Esophagus (tissue), 2 donors: ENCODE measurements at regions not wholly inside any gene's neighbourhood (a gene's known extent, or its start where the extent isn't known, plus 50 kb on each side); places are given as distances from the start of the nearest gene placed in this dataset.

ENCODE experiments used
- H3K27ac ChIP-seq, 2 donors: one replicate each; pipeline ENCODE4 v1.5.1; 2013; ENCODE audit warnings: low read depth in 2 of 2, mild to moderate bottlenecking in 2 of 2, inconsistent platforms in 1 of 2, low read length in 1 of 2, moderate library complexity in 1 of 2
- H3K27me3 ChIP-seq, 2 donors: one replicate each; pipeline ENCODE4 v1.6.1; 2013; ENCODE audit warnings: low read length in 2 of 2, control low read depth in 1 of 2, mild to moderate bottlenecking in 1 of 2; ENCODE audit not compliant: insufficient read depth in 2 of 2, control insufficient read depth in 1 of 2
- H3K36me3 ChIP-seq, 2 donors: one replicate each; pipeline ENCODE4 v1.6.1; 2013; ENCODE audit warnings: low read length in 1 of 2; ENCODE audit not compliant: control insufficient read depth in 2 of 2, insufficient read depth in 2 of 2
- H3K4me1 ChIP-seq, 2 donors: one replicate each; pipeline ENCODE4 v1.6.1; 2013; ENCODE audit warnings: low read length in 1 of 2; ENCODE audit not compliant: control insufficient read depth in 2 of 2, insufficient read depth in 2 of 2
- H3K4me3 ChIP-seq, 2 donors: one replicate each; pipeline ENCODE4 v1.5.1; 2013; ENCODE audit warnings: low read length in 2 of 2, mild to moderate bottlenecking in 2 of 2, low read depth in 1 of 2, moderate library complexity in 1 of 2
- H3K9me3 ChIP-seq, 2 donors: one replicate each; pipeline ENCODE4 v1.6.1; 2013; ENCODE audit warnings: mild to moderate bottlenecking in 2 of 2, low read depth in 1 of 2, low read length in 1 of 2, moderate library complexity in 1 of 2; ENCODE audit not compliant: control insufficient read depth in 2 of 2, insufficient read depth in 1 of 2
- WGBS, 2 donors: extraction: QIAGEN DNeasy Blood & Tissue Kit; methylation state at CpG; one replicate each; pipeline ENCODE4 v1.1.7; 2013; 5-methylcytosine and 5-hydroxymethylcytosine counted together
- donor health status: healthy with polysubstance abuse.
- donor health status: Bipolar disorder and iron deficiency.

GRCh38 chr22:46026899-46027210 lies 49.9 kb upstream of the WNT7B start:
- no peaks in the 10 kb centered on the region for H3K27me3 ChIP-seq
- H3K27ac ChIP-seq: peak overlapping the region in 1 of 2 donors; percentile 45
- no peaks in the 10 kb centered on the region for H3K36me3 ChIP-seq
- peak overlapping the region; percentile 39 to 42 for H3K4me3 ChIP-seq
- peaks cover 2 to 3% of the 10 kb centered on the region in 2 donors for H3K4me1 ChIP-seq
- H3K9me3 ChIP-seq: no peaks in the 10 kb centered on the region
- 37 to 42% methylated on average over 3 of the region's 3 CpGs for WGBS, 2 donors

DNA sequence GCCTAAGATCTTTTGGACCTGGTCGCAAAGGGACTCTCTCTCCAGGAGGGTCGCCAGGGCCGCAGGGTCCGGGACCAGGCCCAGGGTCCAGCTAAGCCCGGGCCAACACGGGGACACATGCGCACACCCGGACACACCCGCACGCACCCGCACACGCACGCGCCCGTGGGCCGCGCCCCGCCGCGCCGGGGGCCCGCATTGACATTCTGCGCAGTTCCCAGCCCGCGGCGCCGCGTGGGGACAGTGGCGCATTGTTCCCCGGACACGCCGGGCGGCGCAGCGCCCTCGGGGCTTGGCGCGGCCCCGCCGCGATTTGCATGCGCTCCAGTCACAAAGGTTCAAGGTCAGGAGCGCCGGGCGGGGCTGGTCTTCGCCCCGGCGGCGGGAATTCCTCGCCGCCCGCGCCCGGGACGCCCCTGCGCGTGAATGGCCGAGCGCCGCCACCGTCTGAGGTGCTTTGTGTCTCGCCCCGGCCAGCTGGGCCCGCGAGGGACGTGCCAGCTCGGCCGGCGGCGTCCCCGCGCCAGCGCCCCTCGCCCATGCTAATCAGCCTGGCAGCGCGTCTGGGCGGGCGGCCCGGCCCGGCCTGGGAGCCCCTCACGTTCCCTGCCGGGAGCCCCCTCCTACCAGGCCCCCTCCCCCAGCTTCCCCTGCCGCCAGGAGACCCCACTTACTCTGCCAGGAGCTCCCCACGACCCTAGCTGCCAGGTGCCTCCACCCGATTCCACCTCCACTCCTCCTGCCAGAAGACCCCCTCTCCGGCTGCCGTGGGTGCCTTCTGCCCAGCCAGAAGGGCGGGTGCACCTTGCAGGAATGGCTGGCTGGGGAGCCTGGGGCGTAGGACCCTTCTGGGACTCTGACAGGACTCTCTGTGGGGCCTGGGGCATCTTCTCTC lies 50.5 kb upstream of the WNT7B start:
- 9 to 12% methylated on average over 71 to 89 of the region's 89 CpGs for WGBS, 2 donors
- Histone ChIP-seq H3K36me3 (no peaks in the 10 kb centered on the region), H3K4me1 (peaks cover 2 to 8% of the 10 kb centered on the region in 2 donors), H3K27ac (peak overlapping the region; percentile 4 to 53), H3K4me3 (peak overlapping the region; percentile 39 to 42), H3K9me3 (no peaks in the 10 kb centered on the region), H3K27me3 (no peaks in the 10 kb centered on the region)

DNA sequence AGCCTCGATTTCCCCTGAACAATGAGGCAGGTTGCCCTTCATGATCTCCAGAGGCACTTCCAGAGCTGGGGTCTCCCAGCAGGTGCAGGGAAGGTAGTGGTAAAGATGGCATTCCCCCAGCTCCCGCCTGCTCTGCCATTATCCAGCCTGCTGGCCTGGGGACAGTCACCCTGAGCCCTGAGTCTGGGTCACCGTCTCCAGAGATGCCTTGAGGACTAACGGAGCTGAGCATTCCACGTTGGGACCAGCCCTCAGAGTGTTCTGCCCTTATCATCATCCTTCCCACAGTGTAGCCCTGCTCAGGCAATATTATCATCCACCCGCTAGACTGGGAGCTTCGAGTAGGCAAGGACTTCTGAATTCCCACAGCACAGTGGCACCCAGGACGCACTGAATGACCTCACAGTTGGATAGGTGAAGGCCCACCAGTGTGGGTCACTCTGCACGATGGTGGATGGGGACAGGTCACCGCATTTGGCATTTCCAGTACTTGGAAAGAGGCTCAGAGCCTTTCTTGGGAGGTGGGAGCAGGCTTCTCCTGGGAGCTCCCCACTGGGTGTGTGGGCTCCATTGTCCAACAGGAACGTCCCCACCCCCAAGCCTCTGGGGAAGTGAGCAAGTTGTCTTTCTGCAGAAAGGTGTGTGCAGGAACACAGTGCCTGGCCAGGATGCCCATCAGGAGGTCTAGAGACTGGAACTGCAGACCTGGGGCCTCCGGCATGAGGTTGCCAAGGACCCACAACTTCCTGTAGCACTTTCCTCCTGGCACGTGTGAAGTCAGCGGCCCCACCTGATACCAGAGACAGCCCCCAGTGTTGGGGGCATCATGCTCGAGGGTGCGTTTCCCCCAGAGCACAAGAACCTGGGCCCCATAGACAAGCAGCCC lies 51.4 kb upstream of the WNT7B start:
- WGBS, 2 donors: 82 to 86% methylated on average over 16 of the region's 16 CpGs
- Histone ChIP-seq H3K27me3 (no peaks in the 10 kb centered on the region), H3K4me3 (no peak overlapping the region), H3K9me3 (no peaks in the 10 kb centered on the region), H3K4me1 (peaks cover 2 to 10% of the 10 kb centered on the region in 2 donors), H3K27ac (peak overlapping the region in 1 of 2 donors; percentile 20), H3K36me3 (no peaks in the 10 kb centered on the region)

DNA sequence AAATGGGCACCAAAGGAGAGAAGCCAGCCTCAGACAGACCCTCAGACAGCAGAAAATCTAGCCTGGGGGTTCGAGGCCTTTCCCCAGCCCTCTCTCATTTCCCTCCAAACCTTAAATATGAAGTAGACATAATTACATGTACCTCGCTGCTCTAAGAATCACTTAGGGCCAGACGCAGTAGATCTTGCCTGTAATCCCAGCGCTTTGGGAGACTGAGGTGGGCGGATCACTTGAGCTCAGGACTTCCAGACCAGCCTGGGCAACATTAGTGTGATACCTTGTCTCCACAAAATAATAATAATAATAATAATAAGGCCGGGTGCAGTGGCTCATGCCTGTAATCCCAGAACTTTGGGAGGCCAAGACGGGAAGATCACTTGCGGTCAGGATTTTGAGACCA lies 52.1 kb upstream of the WNT7B start:
- Histone ChIP-seq H3K9me3 (no peaks in the 10 kb centered on the region), H3K4me1 (peaks cover 2 to 10% of the 10 kb centered on the region in 2 donors), H3K4me3 (no peak overlapping the region), H3K27me3 (no peaks in the 10 kb centered on the region), H3K27ac (no peak overlapping the region), H3K36me3 (no peaks in the 10 kb centered on the region)
- WGBS, 2 donors: 95 to 96% methylated on average over 8 of the region's 8 CpGs

DNA sequence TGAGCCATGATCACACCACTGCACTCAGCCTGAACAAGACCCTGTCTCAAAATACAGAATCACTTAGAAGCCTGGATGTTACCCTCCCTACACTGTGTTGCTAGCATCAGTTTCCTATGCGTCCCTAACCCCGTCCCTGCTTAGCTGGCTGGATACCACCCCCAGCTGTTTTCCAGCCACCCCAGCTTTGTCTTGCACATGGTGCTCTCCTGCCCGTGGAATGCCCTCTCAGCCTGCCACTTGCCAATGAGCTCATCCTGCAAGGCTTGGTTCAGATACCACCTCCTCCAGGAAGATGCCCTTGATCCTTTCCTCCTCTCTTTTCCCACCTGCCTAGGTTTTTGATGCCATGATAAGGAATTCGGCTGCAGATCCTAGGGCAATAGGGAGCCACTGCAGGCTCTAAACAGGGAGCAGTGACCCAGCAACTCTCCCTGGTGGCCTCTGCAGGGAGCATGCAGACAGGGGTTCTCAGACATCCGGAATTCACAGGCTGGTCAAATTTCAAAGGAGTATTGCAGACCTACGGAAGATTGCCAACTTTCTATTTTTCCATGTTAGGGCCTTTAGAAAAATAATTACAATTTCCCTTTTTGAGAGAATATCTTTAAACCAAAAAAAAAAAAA lies 52.7 kb upstream of the WNT7B start:
- Histone ChIP-seq H3K4me1 (peaks cover 2 to 10% of the 10 kb centered on the region in 2 donors), H3K27me3 (no peaks in the 10 kb centered on the region), H3K36me3 (no peaks in the 10 kb centered on the region), H3K9me3 (no peaks in the 10 kb centered on the region), H3K27ac (no peak overlapping the region), H3K4me3 (no peak overlapping the region)
- WGBS, 2 donors: 88 to 90% methylated on average over 6 of the region's 6 CpGs

GRCh38 chr22:46030231-46030880 lies 53.4 kb upstream of the WNT7B start:
- 80 to 85% methylated on average over 11 of the region's 11 CpGs for WGBS, 2 donors
- peaks cover 2 to 10% of the 10 kb centered on the region in 2 donors for H3K4me1 ChIP-seq
- H3K36me3 ChIP-seq: no peaks in the 10 kb centered on the region
- H3K4me3 ChIP-seq: no peak overlapping the region
- no peaks in the 10 kb centered on the region for H3K9me3 ChIP-seq
- no peak overlapping the region for H3K27ac ChIP-seq
- no peaks in the 10 kb centered on the region for H3K27me3 ChIP-seq

DNA sequence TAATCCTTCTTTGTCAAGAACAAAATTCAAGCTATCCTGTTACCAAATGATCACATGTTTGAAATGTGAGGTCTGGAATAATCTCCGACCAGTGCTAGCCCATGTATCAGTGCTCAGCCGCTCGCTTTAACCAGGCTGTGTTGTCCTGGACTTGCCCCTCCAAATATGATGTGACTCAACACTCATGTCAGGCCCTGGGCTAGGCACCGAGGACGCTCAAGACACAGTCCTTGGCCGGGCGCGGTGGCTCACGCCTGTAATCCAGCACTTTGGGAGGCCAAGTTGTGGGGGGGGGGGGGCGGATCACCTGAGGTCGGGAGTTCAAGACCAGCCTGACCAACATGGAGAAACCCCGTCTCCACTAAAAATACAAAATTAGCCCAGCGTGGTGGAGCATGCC lies 54.1 kb upstream of the WNT7B start:
- Histone ChIP-seq H3K4me3 (no peak overlapping the region), H3K9me3 (no peaks in the 10 kb centered on the region), H3K27me3 (no peaks in the 10 kb centered on the region), H3K4me1 (peaks cover 2 to 10% of the 10 kb centered on the region in 2 donors), H3K27ac (no peak overlapping the region), H3K36me3 (no peaks in the 10 kb centered on the region)
- 87 to 90% methylated on average over 13 of the region's 13 CpGs for WGBS, 2 donors

- Histone ChIP-seq H3K27ac (no peak overlapping the region), H3K4me3 (no peak overlapping the region), H3K27me3 (no peaks in the 10 kb centered on the region), H3K36me3 (no peaks in the 10 kb centered on the region), H3K4me1 (peaks cover 2 to 14% of the 10 kb centered on the region in 2 donors), H3K9me3 (no peaks in the 10 kb centered on the region)
- whole genome bisulfite sequencing, 2 donors: 93 to 94% methylated on average over 2 of the region's 2 CpGs
Observed at GRCh38 chr22:46031557-46031956, 54.6 kb upstream of the WNT7B start.
